ENCODE measurements at regions not wholly inside any gene's neighbourhood (a gene's known extent, or its start where the extent isn't known, plus 50 kb on each side); places are given as distances from the start of the nearest gene placed in this dataset.

DNA sequence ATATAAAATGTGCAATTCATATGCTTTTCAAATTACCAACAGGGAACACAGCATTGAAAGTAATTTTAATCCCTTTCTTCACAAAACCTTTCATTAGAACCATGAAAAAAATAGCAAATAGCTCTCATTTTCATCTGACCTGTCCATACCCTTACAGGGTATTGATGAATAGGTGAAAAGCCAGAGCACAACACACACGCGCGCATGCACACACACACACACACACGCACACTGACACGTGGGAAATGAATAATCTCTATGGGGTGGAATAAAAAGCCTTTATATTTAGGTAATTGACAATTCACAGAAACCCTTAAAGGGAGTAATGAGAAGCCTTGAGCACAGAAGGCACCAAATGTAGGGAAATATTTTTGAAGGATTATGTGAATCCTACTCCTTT, 76.2 kb upstream of the POU2AF2 start:
- no peak overlapping the region for H3K4me3 ChIP-seq (ENCODE audit: low read depth, low read length)
- TF ChIP-seq, protein P1, sequence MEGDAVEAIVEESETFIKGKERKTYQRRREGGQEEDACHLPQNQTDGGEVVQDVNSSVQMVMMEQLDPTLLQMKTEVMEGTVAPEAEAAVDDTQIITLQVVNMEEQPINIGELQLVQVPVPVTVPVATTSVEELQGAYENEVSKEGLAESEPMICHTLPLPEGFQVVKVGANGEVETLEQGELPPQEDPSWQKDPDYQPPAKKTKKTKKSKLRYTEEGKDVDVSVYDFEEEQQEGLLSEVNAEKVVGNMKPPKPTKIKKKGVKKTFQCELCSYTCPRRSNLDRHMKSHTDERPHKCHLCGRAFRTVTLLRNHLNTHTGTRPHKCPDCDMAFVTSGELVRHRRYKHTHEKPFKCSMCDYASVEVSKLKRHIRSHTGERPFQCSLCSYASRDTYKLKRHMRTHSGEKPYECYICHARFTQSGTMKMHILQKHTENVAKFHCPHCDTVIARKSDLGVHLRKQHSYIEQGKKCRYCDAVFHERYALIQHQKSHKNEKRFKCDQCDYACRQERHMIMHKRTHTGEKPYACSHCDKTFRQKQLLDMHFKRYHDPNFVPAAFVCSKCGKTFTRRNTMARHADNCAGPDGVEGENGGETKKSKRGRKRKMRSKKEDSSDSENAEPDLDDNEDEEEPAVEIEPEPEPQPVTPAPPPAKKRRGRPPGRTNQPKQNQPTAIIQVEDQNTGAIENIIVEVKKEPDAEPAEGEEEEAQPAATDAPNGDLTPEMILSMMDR (IDR thresholded peaks at IDR 0.05; ENCODE audit: low read depth, low read length, missing control alignments), result no peak
- no peak for DNase-seq (ENCODE audit: low read depth)
- in situ Hi-C loops (cut with HindIII; ENCODE audit: low sequenced_read_pairs), result no loop called here

DNA sequence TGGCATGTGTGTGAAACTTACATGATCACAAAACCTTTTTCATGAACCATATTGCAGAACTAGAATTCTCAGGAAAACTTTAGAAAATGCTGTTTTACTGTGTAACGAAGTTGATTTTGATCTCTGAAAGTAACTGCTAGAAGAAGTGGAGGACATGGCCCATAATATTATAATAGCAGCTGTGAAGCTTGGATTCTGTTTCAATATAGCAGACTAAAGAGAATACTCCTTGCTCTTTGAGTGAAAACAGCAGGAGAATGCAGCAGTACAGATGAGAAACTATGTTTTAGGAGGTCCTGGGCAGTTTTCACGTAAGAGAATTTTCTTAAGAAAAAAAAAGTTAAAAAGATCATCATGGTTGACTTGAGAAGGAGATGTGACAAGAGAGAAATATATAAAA, 76.7 kb upstream of the POU2AF2 start:
- TF ChIP-seq, protein P1 (IDR thresholded peaks at IDR 0.05; ENCODE audit: low read depth, low read length, missing control alignments), result no peak
- in situ Hi-C loops (cut with HindIII; ENCODE audit: low sequenced_read_pairs), result no loop called here
- DNase-seq (ENCODE audit: low read depth), result no peak
- H3K4me3 ChIP-seq (ENCODE audit: low read depth, low read length), result no peak overlapping the region

DNA sequence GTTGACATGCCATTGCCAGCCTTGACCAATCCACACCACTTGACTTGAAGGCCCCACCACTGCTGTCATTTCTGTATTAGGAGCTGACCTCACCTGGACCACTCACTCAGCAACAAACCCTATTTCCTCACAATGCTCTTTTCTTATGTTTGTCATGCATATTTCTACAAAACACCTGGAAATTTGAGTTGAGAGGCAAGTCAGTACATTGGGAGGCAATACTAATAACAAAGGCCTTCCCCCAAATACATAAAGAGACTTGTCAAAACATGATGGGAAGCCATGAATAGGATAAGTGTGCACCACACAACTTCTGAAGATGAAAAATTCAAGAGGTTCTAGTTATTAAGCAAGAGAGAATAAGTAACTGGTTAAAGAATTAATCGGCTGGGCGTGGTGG, 77.9 kb upstream of the POU2AF2 start:
- TF ChIP-seq, protein P1 (IDR thresholded peaks at IDR 0.05; ENCODE audit: low read depth, low read length, missing control alignments), result no peak
- in situ Hi-C loops (cut with HindIII; ENCODE audit: low sequenced_read_pairs), result no loop called here
- DNase-seq (ENCODE audit: low read depth), result no peak

DNA sequence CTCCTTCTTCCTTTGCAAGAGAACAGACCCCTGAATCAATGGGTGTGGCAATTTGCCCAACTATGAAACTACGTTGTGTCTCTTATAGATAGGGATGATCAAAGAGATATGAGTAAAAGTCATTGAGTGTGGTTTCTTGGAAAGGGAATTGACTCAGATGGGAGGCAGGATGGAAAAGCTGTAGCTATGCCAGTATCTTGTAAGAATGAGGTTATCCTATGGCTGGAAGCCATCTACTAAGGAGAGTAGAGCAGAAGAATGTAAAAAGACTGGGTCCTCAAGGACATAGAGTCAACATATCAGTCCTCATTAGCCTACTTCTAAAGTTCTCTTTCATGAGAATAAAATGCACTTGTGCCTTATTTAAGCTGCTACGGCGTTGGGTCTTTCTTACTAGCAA, 78.9 kb upstream of the POU2AF2 start:
- H3K4me3 ChIP-seq (ENCODE audit: low read depth, low read length), result no peak overlapping the region
- in situ Hi-C loops (cut with HindIII; ENCODE audit: low sequenced_read_pairs), result no loop called here
- DNase-seq (ENCODE audit: low read depth), result no peak
- TF ChIP-seq, protein P1 (IDR thresholded peaks at IDR 0.05; ENCODE audit: low read depth, low read length, missing control alignments), result no peak

More for the DNA sequence above, 77.9 kb upstream of the POU2AF2 start:
- H3K4me3 ChIP-seq (ENCODE audit: low read depth, low read length), result no peak overlapping the region

DNA sequence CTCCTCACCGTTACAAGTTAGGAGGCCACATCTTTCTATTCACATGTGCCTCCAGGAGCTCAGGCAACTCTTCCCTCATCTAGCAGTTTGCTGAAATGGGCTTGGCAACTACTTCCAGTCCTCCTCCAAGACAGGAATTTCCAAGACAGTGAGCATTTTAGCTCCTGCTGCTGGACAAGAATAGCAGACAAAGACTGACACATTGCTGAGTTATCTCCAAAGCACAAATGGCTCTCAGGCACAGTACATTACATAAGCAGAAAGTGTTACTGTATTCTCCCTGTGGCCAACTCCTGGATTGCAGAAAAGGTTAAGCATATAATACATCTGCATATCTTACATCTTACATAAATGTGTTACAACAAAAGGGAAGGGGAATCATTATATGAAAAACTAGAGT, 83.2 kb upstream of the POU2AF2 start:
- TF ChIP-seq, protein P1 (IDR thresholded peaks at IDR 0.05; ENCODE audit: low read depth, low read length, missing control alignments), result peak; percentile 2
- H3K4me3 ChIP-seq (ENCODE audit: low read depth, low read length), result no peak overlapping the region
- in situ Hi-C loops (cut with HindIII; ENCODE audit: low sequenced_read_pairs), result no loop called here
- DNase-seq (ENCODE audit: low read depth), result peak; percentile 16

DNA sequence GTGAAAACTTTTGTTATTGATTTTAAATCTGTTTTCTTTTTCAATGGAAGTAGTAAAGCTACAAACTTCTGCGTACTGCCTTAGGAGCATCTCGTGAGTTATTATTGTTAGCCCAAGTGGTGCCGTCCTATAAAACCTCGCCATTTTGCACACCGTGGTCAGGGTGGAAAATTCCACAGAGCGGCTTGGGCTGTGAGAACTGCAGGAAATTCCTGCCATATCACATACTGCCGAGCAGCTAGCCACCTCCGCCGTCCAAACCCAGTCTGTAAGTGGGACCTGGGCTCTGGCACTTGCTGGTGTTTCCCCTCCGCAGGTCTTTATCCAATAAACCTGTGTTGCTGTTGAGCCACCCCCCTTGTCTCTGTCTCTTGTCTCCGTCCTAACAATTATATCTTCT, 88.0 kb upstream of the POU2AF2 start:
- H3K4me3 ChIP-seq (ENCODE audit: low read depth, low read length), result no peak overlapping the region
- DNase-seq (ENCODE audit: low read depth), result no peak
- in situ Hi-C loops (cut with HindIII; ENCODE audit: low sequenced_read_pairs), result no loop called here
- TF ChIP-seq, protein P1 (IDR thresholded peaks at IDR 0.05; ENCODE audit: low read depth, low read length, missing control alignments), result no peak

DNA sequence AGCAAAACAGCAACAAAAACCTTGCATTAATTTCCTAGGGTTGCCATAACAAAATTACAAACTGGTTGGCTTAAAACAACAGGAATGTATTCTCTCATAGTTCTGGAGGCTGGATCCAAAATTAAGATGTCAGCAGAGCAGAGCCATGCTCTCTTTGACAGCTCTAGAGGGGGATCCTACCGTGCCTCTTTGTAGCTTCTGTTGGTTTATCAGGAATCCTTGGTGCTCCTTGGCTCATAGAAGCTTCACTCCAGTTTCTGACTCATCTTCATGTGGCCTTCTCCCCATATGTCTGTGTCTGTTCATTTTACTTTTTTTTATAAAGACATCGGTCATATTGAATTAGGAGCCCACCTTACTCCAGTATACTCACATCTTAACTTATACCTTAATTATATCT, 90.5 kb upstream of the POU2AF2 start:
- DNase-seq (ENCODE audit: low read depth), result no peak
- H3K4me3 ChIP-seq (ENCODE audit: low read depth, low read length), result no peak overlapping the region
- TF ChIP-seq, protein P1 (IDR thresholded peaks at IDR 0.05; ENCODE audit: low read depth, low read length, missing control alignments), result no peak
- in situ Hi-C loops (cut with HindIII; ENCODE audit: low sequenced_read_pairs), result no loop called here
